NCI-H2029 treated with DMSO at 0.1 percent for 48 hours (cell line): ENCODE measurements at regions not wholly inside any gene's neighbourhood (a gene's known extent, or its start where the extent isn't known, plus 50 kb on each side); places are given as distances from the start of the nearest gene placed in this dataset.

Source experiments
- DNase-seq: peaks from one replicate; lab custom pipeline; 2025; lab: John Stamatoyannopoulos, UW

- no peak for DNase-seq
Observed at GRCh38 chr3:110530902-110531301, 540.7 kb upstream of the NECTIN3 start.

DNA sequence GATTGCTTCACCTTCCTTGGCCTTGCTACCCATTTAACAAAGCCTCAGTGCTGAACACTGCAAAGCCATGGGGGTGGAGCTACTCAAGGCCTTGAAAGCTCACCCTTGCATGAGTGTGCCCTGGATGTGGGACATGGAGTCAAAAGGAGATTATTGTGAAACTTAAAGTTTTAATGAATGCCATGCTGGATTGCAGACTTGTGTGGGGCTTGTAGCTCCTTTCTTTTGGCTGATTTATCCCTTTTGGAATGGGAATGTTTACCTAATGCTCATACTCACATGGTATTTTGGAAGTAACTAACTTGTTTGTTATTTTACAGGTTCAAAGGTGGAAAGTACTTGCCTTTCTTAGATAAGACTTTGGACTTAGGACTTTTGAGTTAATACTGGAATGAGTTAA, 538.5 kb upstream of the NECTIN3 start:
- no peak for DNase-seq

GRCh38 chr3:110542552-110543150, 529.0 kb upstream of the NECTIN3 start:
- DNase-seq: no peak

DNA sequence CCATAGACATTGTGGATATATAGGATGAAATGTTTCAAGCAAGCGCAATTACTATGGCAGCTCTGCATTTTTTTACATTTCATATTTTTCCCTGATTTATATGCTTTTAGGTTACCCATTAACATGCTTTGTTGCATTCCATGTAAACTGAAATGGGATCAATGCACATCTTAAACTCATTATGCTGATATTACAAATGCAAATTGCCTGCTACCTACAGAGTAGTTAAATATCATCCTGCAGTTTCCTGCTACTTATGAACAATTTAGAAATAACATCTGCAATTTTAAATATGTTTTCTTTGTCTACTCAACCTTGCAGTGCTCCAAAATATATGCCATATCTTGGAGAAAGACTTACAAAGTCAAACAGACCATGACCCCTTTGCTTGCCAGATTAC, 526.9 kb upstream of the NECTIN3 start:
- DNase-seq: no peak

DNA sequence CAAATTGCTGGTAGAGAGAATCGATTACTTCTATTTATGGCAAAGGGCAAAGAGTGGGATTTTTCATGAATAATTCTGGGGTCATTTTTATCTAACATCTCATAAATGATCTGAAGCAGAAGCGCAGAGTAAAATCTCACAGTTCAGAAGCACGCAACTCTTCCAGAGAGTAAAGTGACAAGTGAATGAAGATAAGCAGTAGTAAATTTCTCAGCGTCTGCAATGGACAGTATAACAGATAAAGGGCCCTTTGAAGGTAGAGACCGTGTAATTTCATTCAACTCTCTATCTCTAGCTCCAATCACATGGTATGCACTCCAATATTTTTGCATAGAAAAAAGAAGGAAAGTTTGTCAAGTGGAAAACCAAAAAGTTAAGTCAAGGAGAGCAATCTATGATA, 521.1 kb upstream of the NECTIN3 start:
- no peak for DNase-seq

DNA sequence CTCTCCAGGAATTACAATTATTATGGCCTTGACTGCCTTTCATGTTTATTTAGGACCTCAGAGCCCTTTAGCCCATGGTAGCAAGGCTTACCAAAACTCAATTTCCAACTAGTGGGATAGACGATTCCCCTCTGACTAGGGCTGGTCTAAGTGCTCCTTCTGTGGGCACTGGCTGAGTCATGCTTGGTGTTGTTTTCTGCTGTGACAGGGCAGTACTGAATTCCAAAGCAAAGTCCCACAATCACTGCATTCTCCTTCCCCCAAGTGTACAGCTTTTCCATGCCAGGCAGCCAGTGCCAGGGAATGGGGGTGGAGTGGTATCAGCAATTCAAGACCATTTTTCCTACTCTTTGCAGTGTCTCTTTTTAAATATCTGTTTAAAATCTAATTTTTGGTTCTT, 509.0 kb upstream of the NECTIN3 start:
- DNase-seq: no peak

DNA sequence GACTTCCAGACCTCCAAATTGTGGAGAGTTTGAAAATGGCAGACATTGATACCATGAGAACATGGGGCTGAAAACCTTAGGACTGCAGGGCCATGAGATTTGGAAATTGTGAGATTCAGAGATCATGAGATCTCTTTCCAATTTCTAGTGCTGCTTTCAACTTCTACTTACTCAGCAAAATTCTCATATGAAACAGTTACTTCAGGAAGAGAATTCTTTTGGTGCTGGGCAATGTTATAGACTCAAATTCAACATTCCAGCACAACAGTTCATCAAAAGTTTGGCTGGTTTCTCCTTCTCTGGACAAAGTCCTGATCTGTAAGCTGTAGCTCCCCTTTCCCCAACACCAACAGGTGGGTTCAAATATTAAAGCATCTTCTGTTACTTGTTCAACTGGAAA, 506.9 kb upstream of the NECTIN3 start:
- no peak for DNase-seq

- no peak for DNase-seq
Observed at GRCh38 chr3:110567029-110567428, 504.6 kb upstream of the NECTIN3 start.

DNA sequence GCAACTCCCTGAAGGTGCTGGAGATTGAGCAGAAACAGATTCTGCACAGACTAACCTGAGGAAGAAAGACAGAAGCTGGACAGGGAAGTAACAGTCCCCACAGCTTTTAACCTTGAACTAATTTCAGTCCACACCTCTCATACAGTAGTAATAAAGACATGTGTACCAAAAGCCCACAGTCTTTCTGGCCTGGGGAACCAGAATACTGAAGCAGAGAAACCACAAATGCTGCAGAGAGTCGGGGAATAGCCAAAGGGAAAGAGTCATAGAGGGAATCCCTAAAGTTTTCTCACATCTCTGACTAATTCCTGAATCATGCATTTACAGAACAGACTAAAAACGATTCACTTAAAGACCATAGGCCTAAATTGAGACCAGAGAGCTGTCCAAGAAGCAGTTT, 503.4 kb upstream of the NECTIN3 start:
- DNase-seq: no peak

DNA sequence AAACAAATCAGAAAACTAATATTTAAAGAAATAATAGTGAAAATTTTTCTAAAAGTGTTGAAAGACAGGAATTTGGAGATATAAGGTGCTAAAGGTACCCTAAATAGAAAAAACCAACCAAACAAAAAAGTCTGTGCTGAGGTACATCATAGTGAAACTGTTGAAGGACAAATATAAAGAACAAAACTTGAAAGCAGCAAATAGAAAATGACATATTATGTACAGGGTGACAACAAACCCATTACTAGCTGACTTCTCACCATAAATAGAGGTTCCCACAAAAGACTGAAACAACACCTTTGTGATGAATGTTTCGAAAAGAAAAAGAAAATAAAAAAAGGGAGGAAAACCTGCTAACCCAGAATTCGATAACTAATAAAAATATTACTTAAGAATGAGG, 502.5 kb upstream of the NECTIN3 start:
- no peak for DNase-seq

DNA sequence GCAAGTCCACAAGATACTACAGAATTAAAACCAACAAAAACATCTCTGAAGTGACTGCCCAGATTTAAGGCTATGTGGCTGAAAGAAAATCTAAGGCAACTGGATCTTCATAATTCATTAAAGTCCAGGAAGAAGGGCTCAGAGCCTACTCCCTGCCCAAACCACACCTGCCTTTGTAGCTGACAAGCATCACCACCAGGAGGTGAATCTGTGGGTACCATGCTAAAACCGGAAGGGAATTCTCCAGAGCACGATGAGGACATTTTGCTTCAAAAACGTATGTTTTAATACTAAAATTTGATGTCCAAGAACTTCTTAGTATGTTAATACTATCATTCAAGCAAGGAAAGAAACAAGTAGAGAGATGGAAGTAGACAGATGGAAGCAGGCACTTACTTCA, 495.9 kb upstream of the NECTIN3 start:
- no peak for DNase-seq

GRCh38 chr3:110576960-110577359, 494.7 kb upstream of the NECTIN3 start:
- DNase-seq: no peak

DNA sequence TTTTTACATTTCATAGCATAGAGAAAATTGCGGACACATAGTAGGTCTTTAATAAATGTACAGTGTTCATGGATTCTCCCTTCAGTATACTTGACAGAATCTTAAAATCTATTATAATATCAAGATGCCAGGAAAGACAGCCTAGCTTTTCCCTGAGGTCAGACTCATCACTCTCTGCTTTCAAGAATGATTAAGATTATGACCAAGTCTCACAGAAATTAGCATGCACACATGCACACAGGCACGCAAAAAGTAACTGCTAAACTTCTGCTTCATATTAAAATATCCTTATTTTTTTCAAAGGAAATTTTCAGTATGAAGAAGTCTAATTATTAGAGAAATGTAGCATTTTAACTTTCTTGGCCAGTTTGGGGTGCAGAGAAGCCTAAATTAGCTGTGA, 493.8 kb upstream of the NECTIN3 start:
- no peak for DNase-seq

DNA sequence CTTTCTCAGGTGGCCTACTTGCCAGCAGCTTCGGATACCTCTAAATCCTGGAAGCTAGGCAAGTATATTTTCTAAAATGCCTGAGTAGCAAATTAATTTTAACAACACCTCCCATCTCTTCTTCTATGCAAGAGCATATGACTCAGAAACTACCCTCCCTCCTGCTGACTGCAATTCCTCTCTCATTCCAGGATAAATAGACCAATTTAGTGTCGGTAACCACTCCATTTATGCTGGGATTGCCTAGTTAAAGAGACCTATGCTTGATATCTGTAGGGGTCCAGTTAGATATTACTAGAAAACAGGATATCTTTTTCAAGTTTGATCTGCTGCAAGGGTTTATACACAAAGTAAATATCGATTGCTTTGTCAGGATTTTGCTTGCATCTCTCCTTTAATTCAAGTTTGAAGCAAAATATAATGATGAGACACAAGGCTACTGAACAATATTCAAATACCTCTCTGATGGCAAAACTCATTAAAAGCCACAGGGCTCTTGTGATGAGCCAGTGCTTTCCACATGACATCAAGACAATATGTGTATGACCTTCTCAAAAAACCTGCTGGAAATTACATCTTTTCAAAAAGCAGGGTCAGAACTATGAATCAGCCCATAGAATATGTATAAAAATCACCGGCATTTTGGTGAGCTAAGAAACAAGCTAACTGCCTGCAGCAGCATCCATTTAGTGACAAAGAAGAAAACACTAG, 491.6 kb upstream of the NECTIN3 start:
- no peak for DNase-seq

DNA sequence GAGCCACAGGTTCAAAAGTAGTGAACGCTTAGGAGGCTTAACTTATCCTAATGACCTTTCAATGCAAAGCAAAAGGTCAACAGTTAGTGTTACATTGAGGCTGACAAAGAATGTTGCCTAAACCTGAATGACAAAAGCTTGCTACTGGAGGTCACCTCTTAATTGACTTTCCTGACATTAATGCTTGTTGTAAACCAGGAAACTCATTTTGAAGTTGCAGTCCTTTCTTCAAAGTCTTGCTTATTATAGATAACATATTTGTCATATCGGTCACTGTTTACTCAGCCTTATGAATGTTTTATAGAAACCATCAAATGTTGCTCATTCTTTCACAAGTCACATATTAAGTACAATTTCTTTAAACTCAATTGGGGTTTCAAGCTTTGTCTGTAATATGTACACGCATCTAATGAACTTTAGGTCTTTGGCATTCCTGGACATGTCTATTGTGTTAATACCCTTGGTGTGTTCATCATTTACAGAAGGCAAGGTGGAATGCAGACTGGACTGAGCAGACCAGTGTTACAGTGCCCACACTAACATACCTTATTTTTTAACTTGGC, 488.2 kb upstream of the NECTIN3 start:
- no peak for DNase-seq

GRCh38 chr3:110588906-110589305, 482.7 kb upstream of the NECTIN3 start:
- no peak for DNase-seq

DNA sequence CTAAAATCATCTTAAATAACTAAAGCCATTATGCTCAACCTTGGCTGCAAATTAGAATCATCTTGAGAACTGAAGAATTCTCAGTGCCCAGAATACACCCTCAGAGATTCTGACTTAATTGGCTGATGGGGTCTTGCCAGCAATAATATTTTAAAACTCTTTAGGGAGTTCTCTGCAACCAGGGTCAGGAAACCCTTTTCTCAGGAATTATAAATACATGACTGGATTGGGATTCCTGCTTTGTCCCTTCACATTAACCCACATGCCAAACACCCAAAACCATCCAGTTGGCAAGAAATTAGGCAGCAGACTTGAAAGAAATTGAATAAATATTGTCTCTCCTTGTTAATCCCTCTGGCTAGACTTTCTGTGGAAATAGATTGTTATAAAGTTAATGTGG, 482.3 kb upstream of the NECTIN3 start:
- DNase-seq: no peak

DNA sequence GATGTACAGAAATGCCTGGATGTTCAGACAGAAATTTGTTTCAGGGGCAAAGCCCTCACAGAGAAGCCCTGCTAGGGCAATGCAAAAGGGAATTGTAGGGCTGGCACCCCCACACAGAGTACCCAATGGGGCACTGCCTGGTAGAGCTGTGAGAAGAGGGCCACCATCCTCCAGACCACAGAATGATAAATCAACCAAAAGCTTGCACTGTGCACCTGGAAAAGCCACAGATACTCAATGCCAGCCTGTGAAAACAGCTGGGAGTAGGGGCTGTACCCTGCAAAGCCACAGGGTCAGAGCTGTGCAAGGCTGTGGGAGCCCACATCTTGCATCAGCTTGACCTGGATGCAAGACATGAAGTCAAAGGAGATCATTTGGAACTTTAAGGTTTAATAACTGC, 477.9 kb upstream of the NECTIN3 start:
- DNase-seq: no peak

- no peak for DNase-seq
Observed at GRCh38 chr3:110598847-110599490, 472.6 kb upstream of the NECTIN3 start.

- DNase-seq: no peak
Observed at GRCh38 chr3:110608566-110608965, 463.1 kb upstream of the NECTIN3 start.

DNA sequence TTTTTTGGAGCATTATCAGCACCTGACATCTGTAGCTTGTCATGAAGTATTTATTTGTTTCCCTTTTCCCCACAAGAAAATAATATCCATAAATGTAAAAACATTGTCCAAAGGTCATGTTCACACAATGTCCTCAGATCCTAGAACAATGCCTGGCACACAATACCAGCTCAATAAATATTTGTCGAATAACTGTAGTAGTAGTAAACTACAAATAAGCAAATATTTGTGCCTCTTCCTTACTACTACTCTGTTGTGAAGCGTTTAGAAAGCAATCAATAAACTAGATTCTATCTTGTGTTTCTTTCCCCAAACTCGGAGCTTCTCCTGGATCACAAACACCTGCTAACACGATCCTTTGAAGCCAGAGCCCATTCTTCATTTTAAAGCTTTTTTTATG, 459.6 kb upstream of the NECTIN3 start:
- DNase-seq: no peak

- no peak for DNase-seq
Observed at GRCh38 chr3:110614186-110614585, 457.4 kb upstream of the NECTIN3 start.

GRCh38 chr3:110615454-110615853, 456.2 kb upstream of the NECTIN3 start:
- no peak for DNase-seq
